NOMO-1 (cell line): ENCODE measurements at regions not wholly inside any gene's neighbourhood (a gene's known extent, or its start where the extent isn't known, plus 50 kb on each side); places are given as distances from the start of the nearest gene placed in this dataset.
A peak's percentile ranks its signal among the peaks of the same experiment; 100 is the strongest.

Experiments used
- DNase-seq, 2 experiments: peaks; one replicate each; lab custom pipeline; 2025; ENCODE audit not compliant: unreplicated experiment in 2 of 2; lab: John Stamatoyannopoulos, UW

DNA sequence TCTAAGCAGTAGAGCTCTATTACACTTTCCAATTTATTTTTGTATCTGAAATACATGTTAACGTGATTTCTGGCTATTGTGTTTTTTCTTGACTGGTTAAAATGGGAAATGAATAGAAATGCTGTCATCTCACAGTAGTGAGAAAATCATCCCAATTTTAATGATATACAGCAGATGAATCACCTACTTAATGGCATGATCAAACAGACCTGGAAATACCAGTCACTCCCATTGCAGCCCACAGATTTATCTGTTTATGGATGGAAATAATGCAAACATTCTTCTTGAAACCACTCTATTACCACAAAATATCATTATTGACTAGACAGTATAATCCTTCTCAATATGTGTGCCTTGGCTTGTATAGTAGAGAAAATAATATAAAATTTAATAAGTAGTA, 497.8 kb upstream of the ADAMTS5 start:
- no peak for DNase-seq

- DNase-seq: no peak
Measured at GRCh38 chr21:27462726-27463125, 495.8 kb upstream of the ADAMTS5 start.

DNA sequence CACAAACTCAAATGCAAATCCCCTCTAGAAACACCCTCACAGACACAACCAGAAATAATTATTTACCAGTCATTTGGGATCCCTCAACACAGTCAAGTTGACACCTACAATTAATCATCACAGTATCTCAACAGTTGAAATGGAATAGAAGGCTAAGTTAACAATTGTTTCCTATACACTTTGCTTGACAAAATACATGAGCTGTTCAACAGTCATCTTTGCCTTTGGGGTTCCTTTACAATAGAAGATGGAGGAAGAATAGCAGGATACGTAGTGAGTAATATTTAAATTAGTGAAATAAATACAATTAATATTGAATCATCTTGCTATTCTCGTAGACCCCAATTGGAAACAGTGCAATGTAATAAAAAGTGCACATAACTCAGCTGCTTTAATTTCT, 487.3 kb upstream of the ADAMTS5 start:
- DNase-seq: no peak

DNA sequence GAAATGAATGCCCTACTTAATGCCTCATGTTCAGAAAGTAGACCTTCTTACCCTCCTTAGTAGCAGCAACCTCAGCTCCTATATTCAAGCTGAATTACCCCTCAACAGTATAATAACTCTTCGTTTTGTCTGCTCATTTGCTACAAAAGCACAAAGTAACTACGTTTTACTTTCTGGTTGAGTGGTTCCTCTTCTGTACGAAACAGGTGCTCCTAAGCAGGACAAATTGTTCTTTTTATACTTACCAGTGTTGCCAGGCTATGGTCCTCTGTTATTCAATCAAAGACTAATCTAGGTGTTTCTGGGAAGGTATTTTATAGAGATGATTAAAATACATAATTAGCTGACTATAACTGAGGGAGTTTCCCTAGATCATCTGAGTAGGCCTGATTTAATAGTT, 484.2 kb upstream of the ADAMTS5 start:
- no peak for DNase-seq

DNA sequence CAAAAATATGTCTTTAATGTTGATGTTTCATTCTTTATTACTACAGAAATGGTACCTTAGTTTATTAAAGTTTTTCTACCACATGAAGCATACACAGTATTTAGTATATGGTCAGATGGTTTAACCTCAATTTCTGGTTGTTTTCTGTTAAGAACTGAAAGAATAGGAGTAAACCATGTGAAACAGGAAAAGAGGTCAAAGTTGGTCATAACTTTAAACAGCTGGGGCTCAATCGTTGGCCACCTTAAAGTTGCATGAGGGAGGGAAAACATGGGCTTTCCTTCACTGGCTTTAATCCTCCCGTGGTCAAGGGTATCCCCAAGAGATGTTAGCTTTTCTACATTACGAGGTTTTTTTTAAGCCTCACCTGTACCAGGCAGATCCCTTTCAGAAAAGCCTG, 483.3 kb upstream of the ADAMTS5 start:
- DNase-seq: no peak

- no peak for DNase-seq
Measured at GRCh38 chr21:27448960-27449359, 482.1 kb upstream of the ADAMTS5 start.

DNA sequence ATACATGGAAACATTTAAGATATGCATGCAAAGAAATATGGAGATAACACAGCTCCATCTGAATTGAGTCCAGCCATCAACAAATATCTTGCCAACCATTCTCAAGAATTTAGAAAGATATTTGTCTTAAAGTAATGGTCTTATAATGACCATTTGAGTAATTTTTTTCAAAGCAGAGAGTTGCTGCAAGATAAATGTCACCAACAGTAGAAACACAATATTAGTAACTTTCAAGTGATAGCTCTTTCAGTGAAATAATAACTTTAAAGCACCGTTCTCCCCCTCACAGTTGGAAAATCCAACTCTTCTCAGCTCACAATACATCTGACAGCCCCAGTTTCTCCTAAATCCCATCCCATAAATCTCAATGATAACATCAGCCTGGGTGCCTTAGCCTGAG, 481.0 kb upstream of the ADAMTS5 start:
- DNase-seq: no peak

GRCh38 chr21:27429710-27430341, 462.9 kb upstream of the ADAMTS5 start:
- no peak for DNase-seq

DNA sequence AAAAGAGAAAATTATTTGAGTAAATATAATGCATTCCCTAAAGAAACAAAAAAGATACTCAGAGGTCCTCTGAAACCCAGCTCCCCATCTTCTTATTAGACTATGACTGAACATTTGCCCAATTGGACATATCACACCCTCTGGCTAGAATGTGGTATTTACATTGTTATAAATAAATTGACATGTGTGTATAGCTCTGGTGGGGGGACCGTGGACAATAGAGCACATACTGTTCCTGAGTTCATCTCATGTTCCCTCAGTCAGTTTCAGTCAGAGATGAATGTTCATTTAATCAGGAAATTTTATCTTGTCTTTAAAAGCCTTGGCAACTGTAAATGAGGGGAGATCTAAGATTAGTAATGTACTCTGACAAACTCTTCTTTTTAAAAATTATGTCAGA, 459.3 kb upstream of the ADAMTS5 start:
- no peak for DNase-seq

- DNase-seq: no peak
Measured at GRCh38 chr21:27425574-27425973, 458.7 kb upstream of the ADAMTS5 start.

DNA sequence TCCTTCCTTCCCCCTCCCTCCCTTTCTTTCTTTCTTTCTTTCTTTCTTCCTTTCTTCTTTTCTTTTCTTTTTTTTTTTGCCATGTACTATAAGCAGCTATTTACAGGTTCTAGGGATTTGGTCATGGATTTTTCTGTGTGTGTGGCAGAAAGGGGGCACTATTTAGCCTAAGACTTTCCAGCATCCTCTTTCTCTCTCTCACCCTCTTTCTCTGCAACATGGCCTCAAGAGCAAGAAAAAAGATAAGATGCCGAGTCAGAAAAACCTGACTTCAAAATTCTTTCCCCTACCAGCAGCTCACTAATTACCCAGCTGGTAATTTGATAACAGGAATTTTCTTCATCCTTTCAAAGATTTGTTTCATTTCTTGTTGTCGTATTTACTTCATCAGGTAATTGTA, 458.3 kb upstream of the ADAMTS5 start:
- no peak for DNase-seq

DNA sequence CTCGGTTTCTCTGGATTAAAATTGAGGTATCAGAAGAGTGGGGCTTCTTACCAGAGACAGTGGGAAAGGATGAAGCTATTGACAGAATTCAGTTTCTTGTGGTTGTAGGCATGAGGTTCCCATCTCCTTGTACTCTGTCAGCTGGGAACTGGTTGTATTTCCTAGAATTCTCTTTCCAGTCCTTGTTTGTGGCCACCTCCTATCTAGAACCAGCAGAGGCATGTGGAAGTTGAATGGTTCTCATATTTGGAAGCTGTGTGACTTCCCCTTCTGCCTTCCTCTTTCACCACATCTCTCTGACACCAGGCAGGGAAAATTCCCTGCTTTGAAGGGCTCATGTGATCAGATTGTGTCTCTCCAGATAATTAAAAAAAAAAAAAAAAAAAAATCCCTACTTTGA, 457.7 kb upstream of the ADAMTS5 start:
- peak in 1 of 2 experiments; percentile 0 for DNase-seq

DNA sequence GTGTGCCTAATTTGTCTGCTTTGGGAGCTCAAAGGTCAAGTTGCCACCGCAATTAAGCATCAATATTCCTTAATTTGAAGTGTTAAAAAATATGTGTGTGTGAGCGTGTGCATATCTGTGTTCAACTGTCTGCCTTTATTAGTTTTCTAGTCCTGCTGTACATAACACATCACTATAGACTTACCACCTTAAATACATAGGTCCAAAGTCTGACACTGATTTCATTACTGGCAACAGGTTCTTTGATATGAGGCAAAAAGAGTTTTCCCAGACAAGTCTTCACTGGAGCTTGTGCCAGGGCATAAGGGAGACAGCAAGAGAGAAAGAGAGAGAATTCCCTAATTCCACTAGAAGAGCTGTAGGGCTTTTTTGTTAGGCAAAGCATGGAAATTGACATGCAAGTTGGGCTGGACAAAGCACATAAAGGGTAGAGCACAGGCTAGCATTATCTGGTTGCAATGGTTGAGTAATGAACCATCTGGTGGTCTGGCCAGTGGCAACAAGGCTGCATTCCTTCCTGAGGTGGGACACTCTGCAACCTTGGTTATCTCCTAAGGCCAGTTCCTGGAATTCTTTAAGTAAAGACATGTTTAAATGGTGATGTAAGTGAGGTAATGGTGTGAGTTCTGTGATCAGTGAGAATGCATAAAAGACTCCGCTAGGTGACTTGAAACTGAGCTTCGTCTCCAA, 457.2 kb upstream of the ADAMTS5 start:
- no peak for DNase-seq

DNA sequence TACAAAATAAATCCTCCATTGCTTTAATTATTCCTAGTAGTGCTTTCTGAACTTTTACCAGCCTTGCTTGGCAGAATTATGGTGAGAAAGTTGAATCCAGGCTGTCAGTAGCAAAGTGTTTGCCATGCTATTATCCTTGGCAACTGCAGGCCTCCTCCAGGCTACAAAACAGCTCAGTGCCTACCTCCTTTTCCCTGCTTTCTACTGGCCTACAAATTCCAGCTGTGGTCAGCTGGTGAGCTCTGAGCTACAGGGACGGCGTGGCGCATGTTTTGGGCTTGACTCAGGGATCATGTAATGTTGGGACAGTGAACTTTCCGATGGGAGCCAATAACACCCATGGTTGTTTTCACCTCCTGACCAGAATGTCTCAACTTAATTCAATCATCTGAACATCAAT, 456.1 kb upstream of the ADAMTS5 start:
- DNase-seq: no peak

GRCh38 chr21:27422435-27422834, 455.5 kb upstream of the ADAMTS5 start:
- no peak for DNase-seq

GRCh38 chr21:27421654-27422053, 454.8 kb upstream of the ADAMTS5 start:
- DNase-seq: no peak

GRCh38 chr21:27419153-27419552, 452.3 kb upstream of the ADAMTS5 start:
- DNase-seq: no peak

GRCh38 chr21:27418346-27418745, 451.5 kb upstream of the ADAMTS5 start:
- DNase-seq: no peak

GRCh38 chr21:27412530-27412929, 445.6 kb upstream of the ADAMTS5 start:
- no peak for DNase-seq

DNA sequence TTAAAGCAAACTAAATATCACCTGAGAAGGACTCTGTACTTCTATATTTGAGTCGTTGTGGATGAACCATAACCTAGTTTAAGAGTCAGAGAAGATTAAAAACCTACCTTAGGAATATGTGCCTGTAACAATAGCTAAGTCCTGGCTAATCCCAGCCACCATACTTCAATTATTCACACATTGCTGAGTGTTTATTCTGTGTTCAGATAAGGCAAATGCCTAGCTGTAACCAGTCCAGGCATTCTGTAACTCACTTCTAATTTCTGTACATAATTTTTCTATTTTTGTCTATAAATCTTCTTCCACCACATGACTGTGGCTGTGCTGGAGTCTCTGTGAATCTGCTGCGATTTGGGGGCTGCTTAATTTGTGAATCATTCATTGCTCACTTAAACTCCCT, 441.9 kb upstream of the ADAMTS5 start:
- no peak for DNase-seq

GRCh38 chr21:27407271-27407670, 440.4 kb upstream of the ADAMTS5 start:
- DNase-seq: no peak

GRCh38 chr21:27406300-27407009, 439.6 kb upstream of the ADAMTS5 start:
- no peak for DNase-seq
